Chondrocyte (in vitro differentiated cells): ENCODE measurements at regions not wholly inside any gene's neighbourhood (a gene's known extent, or its start where the extent isn't known, plus 50 kb on each side); places are given as distances from the start of the nearest gene placed in this dataset.
A peak's percentile ranks its signal among the peaks of the same experiment; 100 is the strongest.
"Not testable (repeated sequence)": the region's sequence is repeated elsewhere in the genome, so short reads cannot be mapped to it uniquely, and the experiment has no call there.

Experiments
- DNase-seq: peaks from one replicate; pipeline ENCODE4 v3.0.0; 2021; ENCODE audit warnings: mixed read lengths, low spot score
- H3K27ac Mint-ChIP-seq: one replicate; pipeline ENCODE4 v1.8.0; 2021; ENCODE audit warnings: mild to moderate bottlenecking, moderate library complexity, mixed read lengths; ENCODE audit not compliant: unreplicated experiment
- H3K27me3 Mint-ChIP-seq: 2 replicates; pipeline ENCODE4 v1.8.0; 2021; ENCODE audit warnings: low read depth, mixed read lengths
- H3K36me3 Mint-ChIP-seq: 2 replicates; pipeline ENCODE4 v1.8.0; 2021; ENCODE audit warnings: low read depth, mixed read lengths
- H3K4me1 Mint-ChIP-seq: 2 replicates; pipeline ENCODE4 v1.8.0; 2021; ENCODE audit warnings: low read depth, mild to moderate bottlenecking, mixed read lengths
- H3K4me3 Mint-ChIP-seq: one replicate; pipeline ENCODE4 v1.8.0; 2021; ENCODE audit warnings: mild to moderate bottlenecking, moderate library complexity, mixed read lengths; ENCODE audit not compliant: unreplicated experiment
- H3K9me3 Mint-ChIP-seq: 2 replicates; pipeline ENCODE4 v1.8.0; 2021; ENCODE audit warnings: low read depth, mixed read lengths
- TF ChIP-seq, protein P1 (sequence below): fragments of 200-600 bp; sonication (generic); IDR thresholded peaks from 2 replicates; pipeline ENCODE4 v1.5.0; 2021; ENCODE audit warnings: antibody characterized with exemption, mild to moderate bottlenecking, moderate library complexity

DNA sequence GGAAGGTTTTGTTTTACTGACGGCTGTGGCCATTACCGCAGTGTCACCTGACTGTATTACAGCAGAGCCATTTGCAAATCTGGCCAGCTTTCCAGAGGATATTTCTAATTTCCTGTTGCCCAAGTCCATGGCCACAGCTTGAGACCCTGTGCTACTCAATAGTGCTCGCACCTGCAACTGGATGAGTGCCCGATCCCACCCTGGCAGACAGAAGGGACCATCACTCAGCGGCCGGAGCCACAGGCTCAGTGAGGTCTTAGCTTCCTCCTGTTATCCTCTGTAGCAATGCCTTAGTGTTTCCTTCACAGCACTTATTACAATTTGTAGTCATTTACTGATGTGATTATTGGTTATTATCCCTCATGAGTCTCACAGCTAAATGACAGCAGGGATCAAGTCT lies 184.8 kb downstream of the LRRN1 start:
- Mint-ChIP-seq H3K36me3 (no peaks in the 10 kb centered on the region), H3K4me3 (no peak overlapping the region), H3K27ac (no peak overlapping the region), H3K4me1 (peaks cover 5% of the 10 kb centered on the region), H3K27me3 (peaks cover 4% of the 10 kb centered on the region), H3K9me3 (no peaks in the 10 kb centered on the region)
- TF ChIP-seq, protein P1, sequence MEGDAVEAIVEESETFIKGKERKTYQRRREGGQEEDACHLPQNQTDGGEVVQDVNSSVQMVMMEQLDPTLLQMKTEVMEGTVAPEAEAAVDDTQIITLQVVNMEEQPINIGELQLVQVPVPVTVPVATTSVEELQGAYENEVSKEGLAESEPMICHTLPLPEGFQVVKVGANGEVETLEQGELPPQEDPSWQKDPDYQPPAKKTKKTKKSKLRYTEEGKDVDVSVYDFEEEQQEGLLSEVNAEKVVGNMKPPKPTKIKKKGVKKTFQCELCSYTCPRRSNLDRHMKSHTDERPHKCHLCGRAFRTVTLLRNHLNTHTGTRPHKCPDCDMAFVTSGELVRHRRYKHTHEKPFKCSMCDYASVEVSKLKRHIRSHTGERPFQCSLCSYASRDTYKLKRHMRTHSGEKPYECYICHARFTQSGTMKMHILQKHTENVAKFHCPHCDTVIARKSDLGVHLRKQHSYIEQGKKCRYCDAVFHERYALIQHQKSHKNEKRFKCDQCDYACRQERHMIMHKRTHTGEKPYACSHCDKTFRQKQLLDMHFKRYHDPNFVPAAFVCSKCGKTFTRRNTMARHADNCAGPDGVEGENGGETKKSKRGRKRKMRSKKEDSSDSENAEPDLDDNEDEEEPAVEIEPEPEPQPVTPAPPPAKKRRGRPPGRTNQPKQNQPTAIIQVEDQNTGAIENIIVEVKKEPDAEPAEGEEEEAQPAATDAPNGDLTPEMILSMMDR = no peak
- DNase-seq = no peak

DNA sequence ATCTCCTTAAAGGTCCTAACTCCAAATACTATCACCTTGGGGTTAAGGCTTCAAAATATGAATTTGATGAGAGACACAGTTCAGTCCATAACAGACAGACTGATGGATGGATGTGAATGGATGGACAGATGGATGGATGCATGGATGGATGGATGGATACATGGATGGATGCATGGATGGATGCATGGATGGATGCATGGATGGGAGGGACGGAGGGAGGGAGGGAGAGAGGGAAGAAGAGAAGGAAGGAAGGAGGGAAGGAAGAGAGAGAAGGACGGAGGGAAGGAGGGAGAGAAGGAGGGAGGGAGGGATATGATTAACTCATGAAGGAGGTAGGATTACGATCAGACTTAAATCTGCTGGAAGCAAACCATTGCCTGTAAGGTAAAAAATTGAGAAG lies 192.4 kb downstream of the LRRN1 start:
- no peak overlapping the region for H3K4me3 Mint-ChIP-seq
- DNase-seq = no peak
- H3K27ac Mint-ChIP-seq = no peak overlapping the region
- H3K27me3 Mint-ChIP-seq = no peaks in the 10 kb centered on the region
- TF ChIP-seq, protein P1 = no peak
- no peaks in the 10 kb centered on the region for H3K36me3 Mint-ChIP-seq
- no peaks in the 10 kb centered on the region for H3K4me1 Mint-ChIP-seq
- H3K9me3 Mint-ChIP-seq = peaks cover 5% of the 10 kb centered on the region

DNA sequence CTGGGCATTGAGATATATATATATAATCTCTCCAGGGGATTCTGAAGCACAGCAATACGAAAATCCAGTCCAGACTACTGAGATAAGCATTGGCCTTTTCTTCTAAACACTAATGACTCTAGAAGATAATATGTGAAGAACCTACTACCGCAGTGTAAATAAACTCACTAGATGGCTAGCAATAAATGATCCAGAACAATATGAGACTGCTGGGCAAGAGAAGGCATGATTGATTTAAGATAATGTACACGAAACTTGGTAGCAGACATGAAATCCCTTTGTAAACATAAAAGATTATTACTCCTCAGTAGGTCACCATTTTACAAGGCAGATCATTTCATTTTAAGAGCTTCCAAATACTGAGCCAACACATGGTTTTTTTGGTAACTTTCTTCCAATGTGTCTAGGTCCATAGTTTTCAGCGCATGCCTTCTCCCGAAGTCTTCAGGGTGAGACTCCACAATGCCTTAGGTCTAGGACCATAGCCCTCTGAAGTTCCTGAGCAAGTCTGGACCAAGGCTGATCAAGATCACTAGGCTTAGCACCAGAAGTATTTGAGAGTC lies 193.2 kb downstream of the LRRN1 start:
- TF ChIP-seq, protein P1 = no peak
- H3K4me3 Mint-ChIP-seq = no peak overlapping the region
- no peaks in the 10 kb centered on the region for H3K36me3 Mint-ChIP-seq
- H3K4me1 Mint-ChIP-seq = no peaks in the 10 kb centered on the region
- no peak for DNase-seq
- no peaks in the 10 kb centered on the region for H3K27me3 Mint-ChIP-seq
- H3K9me3 Mint-ChIP-seq = peaks cover 9% of the 10 kb centered on the region
- H3K27ac Mint-ChIP-seq = no peak overlapping the region

DNA sequence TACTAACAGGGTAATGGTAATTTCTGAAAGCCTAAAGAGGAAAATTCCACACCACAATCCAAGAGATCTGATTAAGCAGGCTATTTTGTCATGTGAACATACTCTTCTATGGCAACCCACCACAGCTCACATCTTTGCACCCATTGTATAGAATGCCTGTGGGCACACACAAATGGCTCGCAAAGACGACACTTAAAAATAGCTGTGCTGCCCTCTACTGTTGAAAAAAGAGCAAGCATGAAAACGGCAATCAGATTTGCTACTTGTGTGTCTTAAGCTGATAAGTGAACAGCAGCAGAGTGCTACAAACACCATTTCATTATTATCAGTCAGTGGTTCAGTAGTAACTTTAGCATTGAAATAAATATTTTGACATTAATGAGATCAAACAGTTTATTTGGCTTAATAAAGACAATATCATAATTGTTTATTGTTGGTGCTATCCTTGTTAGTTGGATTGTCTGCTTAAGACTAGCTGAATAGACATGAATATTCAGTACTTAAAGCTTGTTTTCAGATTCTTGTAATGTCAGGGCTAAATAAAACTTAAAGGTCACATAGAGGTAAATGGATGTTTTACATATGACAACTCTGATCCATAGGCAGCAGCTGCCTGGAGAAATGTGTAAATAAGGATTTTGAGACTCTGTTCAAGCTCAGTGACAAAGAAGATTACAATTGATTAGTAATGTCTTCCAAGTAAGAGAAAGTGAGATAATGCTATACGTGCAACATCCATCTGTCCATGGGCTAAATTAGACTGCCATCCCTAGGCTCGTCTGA lies 199.1 kb downstream of the LRRN1 start:
- H3K4me1 Mint-ChIP-seq = no peaks in the 10 kb centered on the region
- H3K27me3 Mint-ChIP-seq = no peaks in the 10 kb centered on the region
- TF ChIP-seq, protein P1 = peak; percentile 82
- no peak overlapping the region for H3K4me3 Mint-ChIP-seq
- no peak for DNase-seq
- H3K27ac Mint-ChIP-seq = no peak overlapping the region
- H3K9me3 Mint-ChIP-seq = peaks cover 9% of the 10 kb centered on the region
- H3K36me3 Mint-ChIP-seq = no peaks in the 10 kb centered on the region

DNA sequence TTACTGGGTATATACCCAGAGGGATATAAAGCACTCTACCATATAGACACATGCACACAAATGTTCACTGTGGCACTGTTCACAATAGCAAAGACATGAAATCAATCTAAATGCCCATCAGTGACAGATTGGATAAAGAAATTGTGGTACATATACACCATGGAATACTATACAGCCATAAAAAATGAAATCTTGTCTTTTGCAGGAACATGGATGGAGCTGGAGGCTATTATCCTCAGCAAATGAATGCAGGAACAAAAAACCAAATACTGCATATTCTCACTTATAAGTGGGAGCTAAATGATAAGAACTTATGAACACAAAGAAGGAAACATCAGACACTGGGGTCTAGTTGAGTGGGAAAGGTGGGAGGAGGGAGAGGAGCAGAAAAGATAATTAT lies 200.1 kb downstream of the LRRN1 start:
- H3K4me3 Mint-ChIP-seq, DNase-seq, H3K4me1 Mint-ChIP-seq, H3K36me3 Mint-ChIP-seq, H3K9me3 Mint-ChIP-seq, H3K27ac Mint-ChIP-seq, H3K27me3 Mint-ChIP-seq: not testable (repeated sequence)

DNA sequence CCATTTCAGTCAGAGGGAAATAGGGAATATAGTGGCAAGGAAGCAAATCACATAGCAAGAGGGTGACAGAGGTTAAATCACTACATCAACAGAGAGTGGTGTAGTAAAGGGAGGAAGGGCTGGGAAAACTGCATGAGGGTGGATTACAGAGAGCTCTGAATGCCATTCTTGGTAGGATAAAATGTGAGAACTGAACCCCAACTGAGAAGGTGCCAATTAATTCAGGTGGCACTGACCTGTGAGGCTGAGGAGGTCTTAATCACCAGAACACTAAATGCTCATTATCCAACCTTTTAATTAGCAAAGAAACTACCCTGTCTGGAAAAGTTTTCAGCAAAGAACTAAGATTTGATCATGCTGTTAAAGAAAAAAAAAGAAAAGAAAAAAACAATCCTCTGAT lies 202.7 kb downstream of the LRRN1 start:
- no peak for DNase-seq
- Mint-ChIP-seq H3K27me3 (no peaks in the 10 kb centered on the region), H3K4me3 (no peak overlapping the region), H3K36me3 (no peaks in the 10 kb centered on the region), H3K4me1 (no peaks in the 10 kb centered on the region), H3K9me3 (peaks cover under 1% of the 10 kb centered on the region), H3K27ac (no peak overlapping the region)
- TF ChIP-seq, protein P1 = no peak
